Fibroblast of lung (primary cell): ENCODE measurements at regions not wholly inside any gene's neighbourhood (a gene's known extent, or its start where the extent isn't known, plus 50 kb on each side); places are given as distances from the start of the nearest gene placed in this dataset.

Experiments
- DNase-seq, 2 donors: peaks; one replicate each; pipeline versions ENCODE4 v3.0.0 to v3.0.0-alpha.2; 2010; ENCODE audit warnings: low read depth in 2 of 2
- H2AFZ ChIP-seq: 2 replicates; pipeline ENCODE4 v1.5.1; 2012; ENCODE audit warnings: low read length, control low read depth, inconsistent platforms
- H3K27ac ChIP-seq: 2 replicates; pipeline ENCODE4 v1.5.1; 2011; ENCODE audit warnings: low read length, control low read depth; ENCODE audit not compliant: insufficient read depth
- H3K27me3 ChIP-seq: 2 replicates; pipeline ENCODE4 v1.5.1; 2011; ENCODE audit warnings: mild to moderate bottlenecking, low read length; ENCODE audit not compliant: control insufficient read depth, insufficient read depth
- H3K36me3 ChIP-seq: 2 replicates; pipeline ENCODE4 v1.5.1; 2011; ENCODE audit warnings: low read length; ENCODE audit not compliant: control insufficient read depth, insufficient read depth
- H3K4me1 ChIP-seq: 2 replicates; pipeline ENCODE4 v1.5.1; 2011; ENCODE audit warnings: low read length; ENCODE audit not compliant: control insufficient read depth, insufficient read depth; ENCODE audit errors: extremely low read depth
- H3K4me2 ChIP-seq: 2 replicates; pipeline ENCODE4 v1.5.1; 2011; ENCODE audit warnings: low read length, control low read depth; ENCODE audit not compliant: insufficient read depth; ENCODE audit errors: extremely low read depth
- H3K4me3 ChIP-seq, 4 experiments: fragments of 200-600 bp in 1 of 4; sonication (generic) in 1 of 4; replicated peaks in 1 of 4; 2 replicates each; pipeline ENCODE4 v1.5.1; 2011 to 2016; ENCODE audit warnings: low read length in 4 of 4, low read depth in 3 of 4, mild to moderate bottlenecking in 3 of 4, control low read depth in 2 of 4, inconsistent platforms in 1 of 4, mixed read lengths in 1 of 4; ENCODE audit not compliant: insufficient read depth in 1 of 4; ENCODE audit errors: control extremely low read depth in 1 of 4
- H3K79me2 ChIP-seq: 2 replicates; pipeline ENCODE4 v1.5.1; 2012; ENCODE audit warnings: mild to moderate bottlenecking, low read length, inconsistent platforms; ENCODE audit not compliant: control insufficient read depth, insufficient read depth
- H3K9ac ChIP-seq: 2 replicates; pipeline ENCODE4 v1.5.1; 2011; ENCODE audit warnings: mild to moderate bottlenecking, low read length, control low read depth; ENCODE audit not compliant: insufficient read depth
- H3K9me3 ChIP-seq: 2 replicates; pipeline ENCODE4 v1.5.1; 2012; ENCODE audit warnings: low read depth, low read length; ENCODE audit not compliant: control insufficient read depth, insufficient read depth
- H4K20me1 ChIP-seq: 2 replicates; pipeline ENCODE4 v1.5.1; 2011; ENCODE audit warnings: low read length; ENCODE audit not compliant: control insufficient read depth, insufficient read depth; ENCODE audit errors: extremely low read depth
- EZH2 ChIP-seq: IDR thresholded peaks from 2 replicates; pipeline ENCODE4 v1.5.1; 2012; ENCODE audit warnings: low read length, control low read depth, mild to moderate bottlenecking; ENCODE audit errors: missing control alignments
- TF ChIP-seq, protein P1 (sequence below), 2 donors: IDR thresholded peaks in 1 of 2; conservative IDR thresholded peaks in 1 of 2; 1 replicate in 1 of 2; 2 replicates in 1 of 2; pipeline ENCODE4 v1.5.1; 2011 to 2012; ENCODE audit warnings: low read length in 2 of 2, control low read depth in 1 of 2, inconsistent platforms in 1 of 2, low read depth in 1 of 2, mild to moderate bottlenecking in 1 of 2

DNA sequence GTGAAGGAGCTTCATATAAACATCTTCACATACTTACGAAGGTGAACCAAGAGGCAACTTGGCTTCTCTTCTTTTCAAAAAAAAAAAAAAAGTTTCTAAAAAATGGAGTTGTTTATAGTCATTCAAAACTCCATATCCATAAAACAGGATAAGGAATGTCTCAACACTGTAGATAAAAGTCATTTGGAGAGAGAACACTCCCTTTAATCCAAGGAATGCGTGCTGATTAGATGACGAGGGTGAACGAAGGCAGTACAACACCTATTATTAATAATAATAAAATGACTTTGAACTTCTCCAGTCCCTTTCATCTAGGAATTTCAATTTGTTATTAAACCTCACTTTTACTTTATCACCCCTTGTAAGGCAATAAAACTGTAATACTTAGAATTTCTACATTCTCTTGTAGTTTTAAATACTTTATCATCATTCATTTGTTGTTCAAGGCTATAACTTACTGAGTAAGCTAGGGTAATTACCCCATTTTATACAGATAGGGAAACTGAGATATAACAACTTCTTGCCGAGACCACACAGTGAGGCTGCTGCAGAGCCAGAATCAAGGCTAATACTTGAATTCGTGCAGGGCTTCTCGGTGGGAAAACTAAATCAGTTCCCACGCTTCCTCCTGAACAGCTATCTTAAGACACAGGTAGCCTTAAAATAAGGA, 377.1 kb downstream of the EFNA5 start:
- no peak overlapping the region for H3K4me3 ChIP-seq
- DNase-seq: peak in 1 of 2 donors; percentile 20
- no peak overlapping the region for H3K4me2 ChIP-seq
- H3K79me2 ChIP-seq: no peaks in the 10 kb centered on the region
- no peaks in the 10 kb centered on the region for H3K27me3 ChIP-seq
- H3K9me3 ChIP-seq: no peaks in the 10 kb centered on the region
- no peaks in the 10 kb centered on the region for H4K20me1 ChIP-seq
- no peaks in the 10 kb centered on the region for H3K4me1 ChIP-seq
- H3K9ac ChIP-seq: no peak overlapping the region
- H3K36me3 ChIP-seq: no peaks in the 10 kb centered on the region
- TF ChIP-seq, protein P1, sequence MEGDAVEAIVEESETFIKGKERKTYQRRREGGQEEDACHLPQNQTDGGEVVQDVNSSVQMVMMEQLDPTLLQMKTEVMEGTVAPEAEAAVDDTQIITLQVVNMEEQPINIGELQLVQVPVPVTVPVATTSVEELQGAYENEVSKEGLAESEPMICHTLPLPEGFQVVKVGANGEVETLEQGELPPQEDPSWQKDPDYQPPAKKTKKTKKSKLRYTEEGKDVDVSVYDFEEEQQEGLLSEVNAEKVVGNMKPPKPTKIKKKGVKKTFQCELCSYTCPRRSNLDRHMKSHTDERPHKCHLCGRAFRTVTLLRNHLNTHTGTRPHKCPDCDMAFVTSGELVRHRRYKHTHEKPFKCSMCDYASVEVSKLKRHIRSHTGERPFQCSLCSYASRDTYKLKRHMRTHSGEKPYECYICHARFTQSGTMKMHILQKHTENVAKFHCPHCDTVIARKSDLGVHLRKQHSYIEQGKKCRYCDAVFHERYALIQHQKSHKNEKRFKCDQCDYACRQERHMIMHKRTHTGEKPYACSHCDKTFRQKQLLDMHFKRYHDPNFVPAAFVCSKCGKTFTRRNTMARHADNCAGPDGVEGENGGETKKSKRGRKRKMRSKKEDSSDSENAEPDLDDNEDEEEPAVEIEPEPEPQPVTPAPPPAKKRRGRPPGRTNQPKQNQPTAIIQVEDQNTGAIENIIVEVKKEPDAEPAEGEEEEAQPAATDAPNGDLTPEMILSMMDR (conservative IDR thresholded peaks at IDR 0.05 in 1 of 2, IDR thresholded peaks at IDR 0.05 in 1 of 2; ENCODE audit: low read depth in 1 of 2, low read length in 2 of 2): no peak
- no peak for TF ChIP-seq EZH2
- H2AFZ ChIP-seq: no peak overlapping the region
- H3K27ac ChIP-seq: no peak overlapping the region

DNA sequence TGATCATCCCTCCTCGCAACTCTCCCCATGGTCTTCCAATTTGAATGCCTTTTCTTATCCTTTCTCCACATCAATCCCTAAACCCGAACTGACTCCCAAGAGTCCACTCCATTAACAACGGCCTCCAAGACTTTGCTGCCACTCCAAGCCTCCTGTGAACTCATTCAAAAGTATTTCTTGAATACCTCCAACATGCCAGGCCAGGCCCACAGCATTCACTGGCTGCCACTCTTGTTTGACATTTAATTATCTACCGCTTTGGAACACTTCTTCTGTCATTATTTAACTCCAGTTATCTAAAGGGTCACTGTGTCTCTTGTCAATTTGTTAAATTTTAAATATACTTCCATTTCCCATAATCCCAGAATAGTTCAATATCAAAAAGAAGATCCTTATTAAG, 378.9 kb downstream of the EFNA5 start:
- Histone ChIP-seq H3K4me1 (no peaks in the 10 kb centered on the region), H3K9me3 (no peaks in the 10 kb centered on the region), H3K9ac (no peak overlapping the region), H4K20me1 (no peaks in the 10 kb centered on the region), H3K27me3 (no peaks in the 10 kb centered on the region), H3K36me3 (no peaks in the 10 kb centered on the region), H2AFZ (no peak overlapping the region), H3K79me2 (no peaks in the 10 kb centered on the region), H3K4me3 (no peak overlapping the region), H3K4me2 (no peak overlapping the region), H3K27ac (no peak overlapping the region)
- DNase-seq: no peak
- no peak for TF ChIP-seq EZH2
- TF ChIP-seq, protein P1 (conservative IDR thresholded peaks at IDR 0.05 in 1 of 2, IDR thresholded peaks at IDR 0.05 in 1 of 2; ENCODE audit: low read depth in 1 of 2, low read length in 2 of 2): no peak

DNA sequence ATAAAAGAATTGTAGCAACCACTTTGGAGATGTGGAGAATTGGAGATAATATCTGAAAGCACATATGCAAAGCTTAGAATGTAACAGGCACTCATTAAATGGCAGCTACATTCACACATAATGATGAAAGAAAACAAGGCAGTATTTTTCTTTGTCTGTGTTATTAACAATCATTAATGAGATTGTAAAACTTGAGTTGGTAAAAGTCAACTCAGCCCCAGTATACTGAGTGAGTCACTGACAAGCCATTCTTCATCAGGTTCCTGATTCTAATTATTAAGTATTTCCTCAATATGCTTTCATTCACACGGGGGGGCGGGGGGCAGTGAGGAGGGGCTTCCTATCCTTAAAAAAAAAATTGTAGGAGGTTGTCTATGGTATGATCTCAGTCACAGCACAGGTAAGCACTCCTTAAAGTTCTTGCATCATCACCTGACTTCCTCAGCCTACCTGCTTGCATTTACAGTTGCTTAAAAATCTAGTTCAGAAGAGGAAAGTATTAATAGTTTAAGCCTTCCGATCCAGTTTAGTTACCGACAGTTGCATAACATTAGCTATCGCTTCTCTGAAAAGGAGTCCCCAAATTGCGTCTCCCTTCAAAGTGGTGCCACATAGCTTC, 379.8 kb downstream of the EFNA5 start:
- Histone ChIP-seq H3K4me2 (no peak overlapping the region), H3K4me3 (no peak overlapping the region), H3K9me3 (no peaks in the 10 kb centered on the region), H3K27me3 (no peaks in the 10 kb centered on the region), H4K20me1 (no peaks in the 10 kb centered on the region), H3K9ac (no peak overlapping the region), H3K79me2 (no peaks in the 10 kb centered on the region), H3K36me3 (no peaks in the 10 kb centered on the region), H2AFZ (no peak overlapping the region), H3K27ac (no peak overlapping the region), H3K4me1 (no peaks in the 10 kb centered on the region)
- TF ChIP-seq EZH2: no peak
- TF ChIP-seq, protein P1 (conservative IDR thresholded peaks at IDR 0.05 in 1 of 2, IDR thresholded peaks at IDR 0.05 in 1 of 2; ENCODE audit: low read depth in 1 of 2, low read length in 2 of 2): no peak
- DNase-seq: no peak
